ENCODE measurements at regions not wholly inside any gene's neighbourhood (a gene's known extent, or its start where the extent isn't known, plus 50 kb on each side); places are given as distances from the start of the nearest gene placed in this dataset.

DNA sequence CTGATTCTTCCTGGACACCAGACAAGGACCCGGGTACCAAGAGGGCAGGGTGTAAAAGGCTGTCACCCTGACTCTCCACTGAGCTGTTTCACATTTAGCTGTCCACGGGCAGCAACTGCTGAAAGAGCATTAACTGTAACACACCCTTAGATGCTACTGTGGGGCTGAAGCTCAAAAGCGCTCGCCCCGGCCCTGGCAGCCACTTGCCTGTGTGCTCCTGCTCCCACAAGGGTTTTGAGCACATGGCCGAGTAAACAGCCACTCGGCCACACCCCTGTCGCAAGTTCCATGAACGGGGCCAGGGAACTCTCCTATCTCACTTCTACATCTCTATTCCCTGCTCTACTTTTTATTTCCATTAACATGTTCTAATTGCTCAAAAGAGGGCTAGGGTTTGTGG is 421.7 kb downstream of the TUSC7 start:
- Histone ChIP-seq H3K4me1 (no peaks in the 10 kb centered on the region), H3K4me3 (no peak overlapping the region), H3K9me3 (no peaks in the 10 kb centered on the region), H3K27me3 (no peaks in the 10 kb centered on the region), H3K36me3 (no peaks in the 10 kb centered on the region), H3K27ac (no peak overlapping the region)
- DNase-seq (peak in 3 of 4 donors; percentile 26 to 78 (median 53)), ATAC-seq (peak; percentile 98)
- intact Hi-C loops (cut with DNase I): no loop called here
- TF ChIP-seq, protein P1, sequence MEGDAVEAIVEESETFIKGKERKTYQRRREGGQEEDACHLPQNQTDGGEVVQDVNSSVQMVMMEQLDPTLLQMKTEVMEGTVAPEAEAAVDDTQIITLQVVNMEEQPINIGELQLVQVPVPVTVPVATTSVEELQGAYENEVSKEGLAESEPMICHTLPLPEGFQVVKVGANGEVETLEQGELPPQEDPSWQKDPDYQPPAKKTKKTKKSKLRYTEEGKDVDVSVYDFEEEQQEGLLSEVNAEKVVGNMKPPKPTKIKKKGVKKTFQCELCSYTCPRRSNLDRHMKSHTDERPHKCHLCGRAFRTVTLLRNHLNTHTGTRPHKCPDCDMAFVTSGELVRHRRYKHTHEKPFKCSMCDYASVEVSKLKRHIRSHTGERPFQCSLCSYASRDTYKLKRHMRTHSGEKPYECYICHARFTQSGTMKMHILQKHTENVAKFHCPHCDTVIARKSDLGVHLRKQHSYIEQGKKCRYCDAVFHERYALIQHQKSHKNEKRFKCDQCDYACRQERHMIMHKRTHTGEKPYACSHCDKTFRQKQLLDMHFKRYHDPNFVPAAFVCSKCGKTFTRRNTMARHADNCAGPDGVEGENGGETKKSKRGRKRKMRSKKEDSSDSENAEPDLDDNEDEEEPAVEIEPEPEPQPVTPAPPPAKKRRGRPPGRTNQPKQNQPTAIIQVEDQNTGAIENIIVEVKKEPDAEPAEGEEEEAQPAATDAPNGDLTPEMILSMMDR (IDR thresholded peaks at IDR 0.05): no peak

DNA sequence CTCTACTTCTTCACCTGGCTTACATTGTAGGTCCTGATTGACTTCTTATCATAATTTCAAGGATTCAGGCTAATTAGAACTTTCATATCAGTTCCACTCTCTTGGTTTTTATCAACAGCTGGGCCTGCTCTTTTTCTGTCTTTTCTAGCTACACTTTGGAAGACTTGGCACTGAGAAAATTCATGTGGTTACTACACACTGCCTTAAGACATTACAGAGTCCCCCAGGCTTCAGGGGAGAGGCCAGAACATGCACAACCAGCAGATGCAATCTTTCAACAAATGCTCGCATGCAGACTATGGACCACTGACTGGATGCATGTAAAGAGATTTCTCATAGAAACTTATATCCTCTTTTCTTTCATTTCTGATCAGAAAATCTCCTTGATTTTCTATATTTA is 423.5 kb downstream of the TUSC7 start:
- H3K4me3 ChIP-seq: no peak overlapping the region
- intact Hi-C loops (cut with DNase I): no loop called here
- TF ChIP-seq, protein P1 (IDR thresholded peaks at IDR 0.05): no peak
- no peaks in the 10 kb centered on the region for H3K27me3 ChIP-seq
- DNase-seq (peak in 2 of 4 donors; percentile 18 to 66), ATAC-seq (no peak)
- no peaks in the 10 kb centered on the region for H3K36me3 ChIP-seq
- no peaks in the 10 kb centered on the region for H3K9me3 ChIP-seq
- H3K27ac ChIP-seq: no peak overlapping the region
- H3K4me1 ChIP-seq: no peaks in the 10 kb centered on the region

DNA sequence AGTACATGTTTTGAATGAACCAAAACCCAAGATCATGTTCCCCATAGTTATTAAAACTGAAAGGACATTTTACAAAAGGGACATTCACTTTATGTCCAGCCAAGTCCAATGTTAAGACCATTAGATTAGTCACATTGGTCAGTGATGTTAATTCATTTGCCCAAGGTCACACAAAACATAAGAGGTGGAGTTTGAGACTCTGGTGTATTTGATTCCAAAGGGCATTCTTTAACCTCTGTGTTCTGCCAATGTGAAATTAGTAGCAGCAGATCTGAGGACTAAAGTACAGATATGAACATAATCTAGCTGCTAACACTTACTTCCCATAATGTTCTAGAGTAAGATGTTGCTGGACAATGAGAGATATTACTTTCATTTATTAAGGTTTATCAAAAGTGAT is 425.6 kb downstream of the TUSC7 start:
- DNase-seq (no peak), ATAC-seq (no peak)
- no peak overlapping the region for H3K4me3 ChIP-seq
- no peaks in the 10 kb centered on the region for H3K9me3 ChIP-seq
- H3K36me3 ChIP-seq: no peaks in the 10 kb centered on the region
- no peaks in the 10 kb centered on the region for H3K4me1 ChIP-seq
- intact Hi-C loops (cut with DNase I): no loop called here
- TF ChIP-seq, protein P1 (IDR thresholded peaks at IDR 0.05): no peak
- no peaks in the 10 kb centered on the region for H3K27me3 ChIP-seq
- no peak overlapping the region for H3K27ac ChIP-seq

DNA sequence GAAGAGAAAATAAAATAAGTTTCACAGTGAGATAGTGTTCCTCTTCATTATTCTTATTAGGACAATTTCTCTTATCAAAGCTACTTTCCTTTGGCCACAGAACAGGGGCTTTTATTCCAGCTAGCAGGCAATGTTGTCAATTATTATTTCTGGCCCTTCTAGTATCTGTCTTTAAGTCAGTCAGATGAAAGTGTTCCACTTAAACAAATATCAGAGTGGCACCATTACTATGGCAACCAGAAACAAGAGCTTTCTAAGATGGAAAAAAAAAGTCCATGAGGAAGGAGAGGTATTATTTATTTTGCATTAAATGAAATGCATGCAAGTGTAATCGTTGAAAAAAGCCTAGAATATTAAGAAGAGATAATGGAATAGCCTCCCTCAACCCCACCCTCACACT is 426.4 kb downstream of the TUSC7 start:
- intact Hi-C loops (cut with DNase I): no loop called here
- H3K36me3 ChIP-seq: no peaks in the 10 kb centered on the region
- TF ChIP-seq, protein P1 (IDR thresholded peaks at IDR 0.05): no peak
- ATAC-seq (no peak), DNase-seq (peak in 1 of 4 donors; percentile 29)
- no peak overlapping the region for H3K4me3 ChIP-seq
- no peaks in the 10 kb centered on the region for H3K27me3 ChIP-seq
- no peak overlapping the region for H3K27ac ChIP-seq
- no peaks in the 10 kb centered on the region for H3K9me3 ChIP-seq
- no peaks in the 10 kb centered on the region for H3K4me1 ChIP-seq

DNA sequence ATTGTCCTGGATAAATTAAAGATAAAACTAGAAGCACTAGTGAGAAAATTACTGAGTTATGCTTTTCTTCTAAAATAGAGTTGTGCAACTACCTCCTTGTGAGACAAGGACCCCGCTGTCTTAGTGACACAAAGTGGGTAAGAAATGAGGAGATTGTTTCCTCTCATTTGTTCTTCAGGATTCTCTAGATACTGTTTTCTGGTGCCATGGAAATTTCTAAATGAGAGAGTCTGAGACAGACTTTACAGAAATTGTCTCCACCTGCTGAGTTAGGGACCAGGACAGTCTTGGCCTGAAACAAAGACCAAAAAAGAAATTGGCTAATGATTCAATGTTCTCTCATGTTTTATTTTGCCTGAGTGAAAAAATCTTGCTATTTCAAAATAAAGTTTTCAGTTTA is 427.5 kb downstream of the TUSC7 start:
- no peak overlapping the region for H3K27ac ChIP-seq
- TF ChIP-seq, protein P1 (IDR thresholded peaks at IDR 0.05): no peak

More for the DNA sequence above, 427.5 kb downstream of the TUSC7 start:
- H3K4me1 ChIP-seq: no peaks in the 10 kb centered on the region
- no peak overlapping the region for H3K4me3 ChIP-seq
- DNase-seq (no peak), ATAC-seq (no peak)
- H3K36me3 ChIP-seq: no peaks in the 10 kb centered on the region
- intact Hi-C loops (cut with DNase I): no loop called here
- no peaks in the 10 kb centered on the region for H3K27me3 ChIP-seq
- no peaks in the 10 kb centered on the region for H3K9me3 ChIP-seq
